ENCODE measurements at regions not wholly inside any gene's neighbourhood (a gene's known extent, or its start where the extent isn't known, plus 50 kb on each side); places are given as distances from the start of the nearest gene placed in this dataset.
"Not testable (repeated sequence)": the region's sequence is repeated elsewhere in the genome, so short reads cannot be mapped to it uniquely, and the experiment has no call there.

DNA sequence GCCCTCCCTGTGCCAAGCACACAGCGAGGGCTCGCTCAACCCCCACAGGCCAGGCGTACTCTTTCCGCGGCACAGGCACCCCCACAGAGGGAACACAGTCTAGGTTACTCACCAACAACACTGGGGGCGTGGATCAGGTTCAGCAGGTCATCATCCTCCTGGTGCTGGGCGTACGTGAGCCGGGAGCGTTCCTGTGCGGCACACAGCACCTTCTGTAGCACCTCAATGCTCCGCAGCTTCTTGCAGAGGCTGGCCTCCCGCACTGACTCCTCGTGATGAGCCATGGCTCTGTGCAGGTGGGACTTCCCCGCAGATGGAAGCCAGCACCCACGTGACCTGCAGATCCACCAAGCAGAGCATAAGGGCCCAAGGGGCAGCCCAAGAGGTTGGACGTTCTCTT, 296.8 kb downstream of the GOLGA6L6 start:
- TF ChIP-seq, protein P1, sequence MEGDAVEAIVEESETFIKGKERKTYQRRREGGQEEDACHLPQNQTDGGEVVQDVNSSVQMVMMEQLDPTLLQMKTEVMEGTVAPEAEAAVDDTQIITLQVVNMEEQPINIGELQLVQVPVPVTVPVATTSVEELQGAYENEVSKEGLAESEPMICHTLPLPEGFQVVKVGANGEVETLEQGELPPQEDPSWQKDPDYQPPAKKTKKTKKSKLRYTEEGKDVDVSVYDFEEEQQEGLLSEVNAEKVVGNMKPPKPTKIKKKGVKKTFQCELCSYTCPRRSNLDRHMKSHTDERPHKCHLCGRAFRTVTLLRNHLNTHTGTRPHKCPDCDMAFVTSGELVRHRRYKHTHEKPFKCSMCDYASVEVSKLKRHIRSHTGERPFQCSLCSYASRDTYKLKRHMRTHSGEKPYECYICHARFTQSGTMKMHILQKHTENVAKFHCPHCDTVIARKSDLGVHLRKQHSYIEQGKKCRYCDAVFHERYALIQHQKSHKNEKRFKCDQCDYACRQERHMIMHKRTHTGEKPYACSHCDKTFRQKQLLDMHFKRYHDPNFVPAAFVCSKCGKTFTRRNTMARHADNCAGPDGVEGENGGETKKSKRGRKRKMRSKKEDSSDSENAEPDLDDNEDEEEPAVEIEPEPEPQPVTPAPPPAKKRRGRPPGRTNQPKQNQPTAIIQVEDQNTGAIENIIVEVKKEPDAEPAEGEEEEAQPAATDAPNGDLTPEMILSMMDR (conservative IDR thresholded peaks at IDR 0.05; ENCODE audit: low read length), result not testable (repeated sequence)
- TF ChIP-seq EZH2phosphoT487 (IDR thresholded peaks at IDR 0.05; ENCODE audit: borderline replicate concordance, low read depth, low read length), result not testable (repeated sequence)
